Esophagus muscularis mucosa (tissue), 4 donors: ENCODE measurements at regions not wholly inside any gene's neighbourhood (a gene's known extent, or its start where the extent isn't known, plus 50 kb on each side); places are given as distances from the start of the nearest gene placed in this dataset.

Experiments
- EP300 ChIP-seq: sonication (generic); formaldehyde crosslinking; IDR thresholded peaks from one replicate; pipeline ENCODE4 v1.6.1; 2017; ENCODE audit warnings: antibody characterized with exemption
- POLR2A ChIP-seq: fragments of 450-650 bp; IDR thresholded peaks from one replicate; pipeline ENCODE4 v1.6.1; 2017; ENCODE audit warnings: antibody characterized with exemption, moderate library complexity, mild to moderate bottlenecking, low read depth
- POLR2AphosphoS5 ChIP-seq, 2 donors: sonication (generic); formaldehyde crosslinking; IDR thresholded peaks; one replicate each; pipeline ENCODE4 v1.6.1; 2017; ENCODE audit warnings: antibody characterized with exemption in 2 of 2
- TF ChIP-seq, protein P1 (sequence below), 3 experiments: fragments of 200-600 bp in 2 of 3; fragments of 450-650 bp in 1 of 3; sonication (generic) in 2 of 3; IDR thresholded peaks; one replicate each; pipeline ENCODE4 v1.5.1; 2017 to 2019; ENCODE audit warnings: antibody characterized with exemption in 3 of 3, mild to moderate bottlenecking in 2 of 3, moderate library complexity in 1 of 3

DNA sequence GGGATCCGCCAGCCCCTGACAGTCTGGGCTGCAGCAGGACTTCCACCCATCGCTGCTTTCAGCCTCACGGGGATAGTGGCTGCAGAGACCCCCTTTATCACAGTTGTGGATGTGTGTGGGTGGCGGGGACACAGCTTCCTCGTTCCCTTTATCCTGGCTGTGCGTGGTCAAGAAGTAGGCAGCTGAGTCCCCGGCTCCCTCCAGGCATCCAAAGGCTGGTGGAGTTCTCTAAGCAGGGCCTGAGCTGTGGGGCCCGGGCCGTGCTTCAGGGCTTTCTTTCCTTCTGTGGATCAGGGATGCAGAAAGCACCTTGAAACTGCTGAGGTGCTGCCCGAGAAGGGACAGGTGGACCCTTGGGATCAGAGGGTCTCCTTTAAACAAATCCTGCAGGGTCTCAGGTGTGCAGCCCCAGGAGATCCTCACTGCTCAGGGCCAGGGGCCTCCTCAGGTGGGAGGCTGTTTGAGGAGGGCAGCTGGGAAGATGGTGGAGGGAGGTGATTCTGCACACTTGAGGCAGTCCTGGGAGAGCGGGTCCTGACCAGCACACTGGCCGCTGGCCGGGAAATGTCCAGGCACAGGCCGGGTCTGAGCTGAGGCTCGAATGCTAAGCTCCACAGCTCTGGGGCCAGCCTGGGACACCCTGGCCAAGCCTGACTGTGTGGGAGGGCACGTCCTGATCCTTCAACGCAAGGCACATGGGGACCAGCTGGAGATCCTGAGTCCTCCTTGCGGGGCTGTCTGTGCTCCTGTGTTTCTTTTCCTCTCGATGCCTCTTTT lies 1024.3 kb downstream of the BRD1 start:
- TF ChIP-seq EP300 (no peak), POLR2A (no peak), POLR2AphosphoS5 (IDR thresholded peaks at IDR 0.05) (no peak)
- TF ChIP-seq, protein P1, sequence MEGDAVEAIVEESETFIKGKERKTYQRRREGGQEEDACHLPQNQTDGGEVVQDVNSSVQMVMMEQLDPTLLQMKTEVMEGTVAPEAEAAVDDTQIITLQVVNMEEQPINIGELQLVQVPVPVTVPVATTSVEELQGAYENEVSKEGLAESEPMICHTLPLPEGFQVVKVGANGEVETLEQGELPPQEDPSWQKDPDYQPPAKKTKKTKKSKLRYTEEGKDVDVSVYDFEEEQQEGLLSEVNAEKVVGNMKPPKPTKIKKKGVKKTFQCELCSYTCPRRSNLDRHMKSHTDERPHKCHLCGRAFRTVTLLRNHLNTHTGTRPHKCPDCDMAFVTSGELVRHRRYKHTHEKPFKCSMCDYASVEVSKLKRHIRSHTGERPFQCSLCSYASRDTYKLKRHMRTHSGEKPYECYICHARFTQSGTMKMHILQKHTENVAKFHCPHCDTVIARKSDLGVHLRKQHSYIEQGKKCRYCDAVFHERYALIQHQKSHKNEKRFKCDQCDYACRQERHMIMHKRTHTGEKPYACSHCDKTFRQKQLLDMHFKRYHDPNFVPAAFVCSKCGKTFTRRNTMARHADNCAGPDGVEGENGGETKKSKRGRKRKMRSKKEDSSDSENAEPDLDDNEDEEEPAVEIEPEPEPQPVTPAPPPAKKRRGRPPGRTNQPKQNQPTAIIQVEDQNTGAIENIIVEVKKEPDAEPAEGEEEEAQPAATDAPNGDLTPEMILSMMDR (IDR thresholded peaks at IDR 0.05) = no peak
